Body of pancreas (tissue), 4 donors: ENCODE measurements at regions not wholly inside any gene's neighbourhood (a gene's known extent, or its start where the extent isn't known, plus 50 kb on each side); places are given as distances from the start of the nearest gene placed in this dataset.

Experiments
- CTCF ChIP-seq, 7 experiments: fragments of 450-650 bp in 4 of 7; fragments of 200-600 bp in 3 of 7; sonication (generic) in 3 of 7; IDR thresholded peaks; one replicate each; pipeline ENCODE4 v1.5.1; 2016 to 2019; ENCODE audit warnings: antibody characterized with exemption in 7 of 7
- POLR2A ChIP-seq, 3 donors: fragments of 450-650 bp; IDR thresholded peaks; one replicate each; pipeline ENCODE4 v1.6.1; 2016; ENCODE audit warnings: antibody characterized with exemption in 3 of 3, mild to moderate bottlenecking in 2 of 3

- no peak for TF ChIP-seq POLR2A (IDR thresholded peaks at IDR 0.05)
- no peak for TF ChIP-seq CTCF (IDR thresholded peaks at IDR 0.05)
These were observed 336.6 kb downstream of the IL15 start for GRCh38 chr4:141972950-141973349.
